ENCODE measurements at regions not wholly inside any gene's neighbourhood (a gene's known extent, or its start where the extent isn't known, plus 50 kb on each side); places are given as distances from the start of the nearest gene placed in this dataset.

DNA sequence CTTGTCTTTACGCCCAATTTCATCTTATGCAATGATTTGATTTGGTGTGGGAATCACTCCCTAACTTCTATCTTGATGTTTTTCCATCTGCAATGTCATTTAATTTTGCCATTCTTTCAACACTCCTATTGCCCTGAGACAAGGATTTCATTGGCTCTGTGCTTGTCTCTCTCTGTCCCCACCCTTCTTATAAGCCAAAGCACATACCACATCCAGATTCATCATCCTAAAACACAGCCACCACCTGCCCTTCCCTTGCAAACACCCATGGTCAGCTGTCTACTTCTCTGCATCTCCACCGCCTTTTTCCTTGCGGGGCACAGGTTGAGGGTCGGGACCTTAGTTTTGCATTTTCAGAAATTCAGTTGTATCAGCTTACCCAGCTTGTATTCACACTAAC, 225.8 kb upstream of the SOX21 start:
- no peaks in the 10 kb centered on the region for H3K9me3 ChIP-seq (ENCODE audit: control insufficient read depth, insufficient read depth, low read length)
- H3K27ac ChIP-seq (ENCODE audit: low read length): no peak overlapping the region
- Mint-ChIP-seq H3K9me3 (peaks cover 0 to 8% of the 10 kb centered on the region in 2 donors), H3K27me3 (ENCODE audit: low read depth in 2 of 2) (peaks cover 0 to 2% of the 10 kb centered on the region in 2 donors), H3K27ac (no peak overlapping the region), H3K4me3 (no peak overlapping the region), H3K4me1 (no peaks in the 10 kb centered on the region), H3K36me3 (no peaks in the 10 kb centered on the region)
- no peaks in the 10 kb centered on the region for H3K4me1 ChIP-seq (ENCODE audit: control insufficient read depth, insufficient read depth, low read length)
- no peak overlapping the region for H3K4me3 ChIP-seq (ENCODE audit: low read length)
- WGBS (ENCODE audit: insufficient coverage): 80% methylated on average over 4 of the region's 4 CpGs
- intact Hi-C loops (cut with micrococcal nuclease): no loop called here
- H3K27me3 ChIP-seq (ENCODE audit: control insufficient read depth, insufficient read depth, low read length): no peaks in the 10 kb centered on the region
- no peak for ATAC-seq
- DNase-seq: no peak
- H3K36me3 ChIP-seq (ENCODE audit: control insufficient read depth, insufficient read depth, low read length): no peaks in the 10 kb centered on the region
- TF ChIP-seq, protein P1, sequence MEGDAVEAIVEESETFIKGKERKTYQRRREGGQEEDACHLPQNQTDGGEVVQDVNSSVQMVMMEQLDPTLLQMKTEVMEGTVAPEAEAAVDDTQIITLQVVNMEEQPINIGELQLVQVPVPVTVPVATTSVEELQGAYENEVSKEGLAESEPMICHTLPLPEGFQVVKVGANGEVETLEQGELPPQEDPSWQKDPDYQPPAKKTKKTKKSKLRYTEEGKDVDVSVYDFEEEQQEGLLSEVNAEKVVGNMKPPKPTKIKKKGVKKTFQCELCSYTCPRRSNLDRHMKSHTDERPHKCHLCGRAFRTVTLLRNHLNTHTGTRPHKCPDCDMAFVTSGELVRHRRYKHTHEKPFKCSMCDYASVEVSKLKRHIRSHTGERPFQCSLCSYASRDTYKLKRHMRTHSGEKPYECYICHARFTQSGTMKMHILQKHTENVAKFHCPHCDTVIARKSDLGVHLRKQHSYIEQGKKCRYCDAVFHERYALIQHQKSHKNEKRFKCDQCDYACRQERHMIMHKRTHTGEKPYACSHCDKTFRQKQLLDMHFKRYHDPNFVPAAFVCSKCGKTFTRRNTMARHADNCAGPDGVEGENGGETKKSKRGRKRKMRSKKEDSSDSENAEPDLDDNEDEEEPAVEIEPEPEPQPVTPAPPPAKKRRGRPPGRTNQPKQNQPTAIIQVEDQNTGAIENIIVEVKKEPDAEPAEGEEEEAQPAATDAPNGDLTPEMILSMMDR (IDR thresholded peaks at IDR 0.05): no peak

DNA sequence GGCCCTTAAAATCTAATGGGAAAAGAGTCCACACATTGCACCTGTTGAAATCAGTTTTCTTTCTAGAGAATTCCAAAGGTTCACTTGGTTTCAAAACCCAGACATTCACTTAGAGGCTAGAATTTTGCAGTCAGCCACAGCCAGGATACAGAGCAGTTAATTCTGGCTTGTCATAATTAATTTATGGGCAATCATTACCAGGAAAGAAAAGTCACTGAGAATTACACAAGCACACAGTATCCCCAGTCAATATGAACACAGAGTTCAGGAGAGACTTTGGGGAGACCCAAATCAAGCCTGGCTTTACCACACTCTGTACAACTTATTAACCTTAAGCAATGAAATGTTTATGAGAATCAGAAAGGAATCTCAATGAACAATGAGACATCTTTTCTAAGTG, 224.3 kb upstream of the SOX21 start:
- no peaks in the 10 kb centered on the region for H3K4me1 Mint-ChIP-seq

DNA sequence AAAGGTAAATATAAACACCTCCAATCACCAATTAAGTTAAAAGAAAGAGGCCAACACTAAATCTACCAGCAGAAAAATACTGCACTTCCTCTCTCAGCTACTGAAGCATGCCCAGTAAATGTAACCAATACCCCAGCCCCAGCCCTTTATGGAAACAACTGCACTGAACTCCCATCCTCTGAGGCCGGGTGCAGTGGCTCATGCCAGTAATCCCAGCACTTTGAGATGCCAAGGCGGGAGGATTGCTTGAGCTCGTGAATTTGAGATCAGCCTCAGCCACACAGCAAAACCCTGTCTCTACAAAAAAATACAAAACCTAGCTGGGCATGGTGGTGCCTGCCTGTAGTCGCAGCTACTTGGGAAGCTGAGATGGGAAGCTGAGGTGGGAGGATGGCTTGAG, 221.6 kb upstream of the SOX21 start:
- Histone ChIP-seq H3K4me1 (ENCODE audit: control insufficient read depth, insufficient read depth, low read length) (no peaks in the 10 kb centered on the region), H3K36me3 (ENCODE audit: control insufficient read depth, insufficient read depth, low read length) (no peaks in the 10 kb centered on the region), H3K27ac (ENCODE audit: low read length) (no peak overlapping the region), H3K27me3 (ENCODE audit: control insufficient read depth, insufficient read depth, low read length) (no peaks in the 10 kb centered on the region), H3K9me3 (ENCODE audit: control insufficient read depth, insufficient read depth, low read length) (no peaks in the 10 kb centered on the region), H3K4me3 (ENCODE audit: low read length) (no peak overlapping the region)
- H3K27ac Mint-ChIP-seq: no peak overlapping the region
- no peaks in the 10 kb centered on the region for H3K36me3 Mint-ChIP-seq
- H3K4me1 Mint-ChIP-seq: no peaks in the 10 kb centered on the region
- intact Hi-C loops (cut with micrococcal nuclease): no loop called here
- TF ChIP-seq, protein P1 (IDR thresholded peaks at IDR 0.05): no peak
- 77% methylated on average over 4 of the region's 4 CpGs for WGBS (ENCODE audit: insufficient coverage)
- H3K9me3 Mint-ChIP-seq: peaks cover 3 to 6% of the 10 kb centered on the region in 2 donors
- ATAC-seq (no peak), DNase-seq (no peak)
- no peak overlapping the region for H3K4me3 Mint-ChIP-seq
- no peaks in the 10 kb centered on the region for H3K27me3 Mint-ChIP-seq (ENCODE audit: low read depth in 2 of 2)

More for the DNA sequence above, 224.3 kb upstream of the SOX21 start:
- Mint-ChIP-seq H3K9me3 (peaks cover 3 to 11% of the 10 kb centered on the region in 2 donors), H3K27me3 (ENCODE audit: low read depth in 2 of 2) (peaks cover 0 to 2% of the 10 kb centered on the region in 2 donors), H3K4me3 (no peak overlapping the region), H3K27ac (no peak overlapping the region), H3K36me3 (no peaks in the 10 kb centered on the region)
- Histone ChIP-seq H3K4me1 (ENCODE audit: control insufficient read depth, insufficient read depth, low read length) (no peaks in the 10 kb centered on the region), H3K9me3 (ENCODE audit: control insufficient read depth, insufficient read depth, low read length) (no peaks in the 10 kb centered on the region), H3K27ac (ENCODE audit: low read length) (no peak overlapping the region), H3K36me3 (ENCODE audit: control insufficient read depth, insufficient read depth, low read length) (no peaks in the 10 kb centered on the region), H3K4me3 (ENCODE audit: low read length) (no peak overlapping the region), H3K27me3 (ENCODE audit: control insufficient read depth, insufficient read depth, low read length) (no peaks in the 10 kb centered on the region)
- TF ChIP-seq, protein P1 (IDR thresholded peaks at IDR 0.05): no peak
- intact Hi-C loops (cut with micrococcal nuclease): no loop called here
- no peak for ATAC-seq
- DNase-seq: no peak

DNA sequence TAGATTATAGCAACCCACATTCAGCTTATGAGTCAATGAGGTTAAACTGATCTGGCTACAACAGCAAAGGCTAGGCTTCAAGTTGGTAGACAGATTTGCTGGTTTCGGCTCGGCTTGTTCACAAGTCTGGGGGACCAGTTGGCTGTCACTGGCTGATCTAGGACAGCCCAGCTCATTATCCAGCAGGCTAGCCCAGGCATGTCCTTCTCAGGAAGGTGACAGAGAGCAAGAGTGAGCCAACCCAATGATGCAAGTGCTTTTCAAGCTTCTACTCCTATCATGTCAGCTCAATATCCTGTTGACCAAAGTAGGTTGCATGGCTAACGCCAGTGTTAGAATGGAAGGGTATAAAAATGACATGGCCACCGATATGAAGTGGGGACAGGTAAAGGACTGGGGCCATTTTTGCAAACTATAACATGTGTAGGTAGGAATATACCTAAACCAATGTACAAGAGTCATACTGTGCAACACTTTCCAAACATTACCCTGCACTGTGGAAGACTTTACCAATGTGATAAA, 220.9 kb upstream of the SOX21 start:
- Mint-ChIP-seq H3K27ac (no peak overlapping the region), H3K4me3 (no peak overlapping the region), H3K9me3 (peaks cover 3 to 6% of the 10 kb centered on the region in 2 donors), H3K4me1 (no peaks in the 10 kb centered on the region), H3K36me3 (no peaks in the 10 kb centered on the region), H3K27me3 (ENCODE audit: low read depth in 2 of 2) (no peaks in the 10 kb centered on the region)
- TF ChIP-seq, protein P1 (IDR thresholded peaks at IDR 0.05): no peak
- ATAC-seq (no peak), DNase-seq (no peak)
- no peaks in the 10 kb centered on the region for H3K27me3 ChIP-seq (ENCODE audit: control insufficient read depth, insufficient read depth, low read length)
- intact Hi-C loops (cut with micrococcal nuclease): no loop called here
- no peaks in the 10 kb centered on the region for H3K36me3 ChIP-seq (ENCODE audit: control insufficient read depth, insufficient read depth, low read length)
- no peak overlapping the region for H3K4me3 ChIP-seq (ENCODE audit: low read length)
- no peaks in the 10 kb centered on the region for H3K9me3 ChIP-seq (ENCODE audit: control insufficient read depth, insufficient read depth, low read length)
- H3K4me1 ChIP-seq (ENCODE audit: control insufficient read depth, insufficient read depth, low read length): no peaks in the 10 kb centered on the region
- no peak overlapping the region for H3K27ac ChIP-seq (ENCODE audit: low read length)
- 96% methylated on average over 4 of the region's 4 CpGs for WGBS (ENCODE audit: insufficient coverage)

Data from natural killer cell (primary cell).